GM12864 (cell line): ENCODE measurements at regions not wholly inside any gene's neighbourhood (a gene's known extent, or its start where the extent isn't known, plus 50 kb on each side); places are given as distances from the start of the nearest gene placed in this dataset.

ENCODE experiments used
- DNase-seq: peaks from one replicate; pipeline ENCODE4 v3.0.0-alpha.2; 2011; ENCODE audit warnings: low read depth
- H3K4me3 ChIP-seq: 2 replicates; pipeline ENCODE4 v1.5.1; 2011; ENCODE audit warnings: mild to moderate bottlenecking, low read depth, low read length, control low read depth
- CTCF ChIP-seq: IDR thresholded peaks from 2 replicates; pipeline ENCODE4 v1.5.1; 2011; ENCODE audit warnings: low read depth, mild to moderate bottlenecking, moderate library complexity, low read length, control low read depth, inconsistent platforms; ENCODE audit errors: missing control alignments

GRCh38 chr16:79713609-79714309 is 113.2 kb upstream of the MAF start:
- no peak for DNase-seq
- TF ChIP-seq CTCF, result no peak
- H3K4me3 ChIP-seq, result no peak overlapping the region

GRCh38 chr16:79712276-79712675 is 111.7 kb upstream of the MAF start:
- no peak overlapping the region for H3K4me3 ChIP-seq
- DNase-seq, result no peak
- no peak for TF ChIP-seq CTCF

GRCh38 chr16:79707876-79708275 is 107.3 kb upstream of the MAF start:
- H3K4me3 ChIP-seq, result no peak overlapping the region
- DNase-seq, result no peak
- TF ChIP-seq CTCF, result no peak

- TF ChIP-seq CTCF, result no peak
- DNase-seq, result no peak
Measured at GRCh38 chr16:79703066-79703465, 102.5 kb upstream of the MAF start.

GRCh38 chr16:79698341-79698753 is 97.8 kb upstream of the MAF start:
- H3K4me3 ChIP-seq, result no peak overlapping the region
- DNase-seq, result no peak
- no peak for TF ChIP-seq CTCF

More at GRCh38 chr16:79703066-79703465, 102.5 kb upstream of the MAF start:
- no peak overlapping the region for H3K4me3 ChIP-seq

- no peak for DNase-seq
- H3K4me3 ChIP-seq, result no peak overlapping the region
- no peak for TF ChIP-seq CTCF
Measured at GRCh38 chr16:79697562-79698112, 97.1 kb upstream of the MAF start.

GRCh38 chr16:79691007-79691406 is 90.5 kb upstream of the MAF start:
- DNase-seq, result no peak
- H3K4me3 ChIP-seq, result no peak overlapping the region
- TF ChIP-seq CTCF, result no peak
